ENCODE measurements at regions not wholly inside any gene's neighbourhood (a gene's known extent, or its start where the extent isn't known, plus 50 kb on each side); places are given as distances from the start of the nearest gene placed in this dataset.

DNA sequence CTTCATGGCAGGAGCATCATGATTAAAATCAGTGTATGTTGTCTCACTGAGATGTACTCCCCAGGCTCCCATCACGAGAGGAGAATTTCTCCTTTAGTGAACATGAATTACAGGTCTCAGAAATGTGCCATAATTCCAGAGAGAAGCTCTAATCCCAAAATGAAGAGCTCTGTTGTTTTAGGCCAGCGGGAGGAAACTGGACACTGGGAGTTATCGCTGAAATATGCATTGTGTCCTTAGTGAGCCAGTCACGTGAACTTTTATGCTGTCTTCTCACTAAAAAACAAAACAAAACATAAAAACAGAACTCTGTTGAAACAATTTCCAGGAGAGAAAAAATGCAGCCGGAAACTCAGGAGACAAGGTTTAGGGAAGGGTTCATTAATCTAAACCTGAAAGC, 315.7 kb upstream of the NT5E start:
- no peak for DNase-seq
- Histone ChIP-seq H3K79me1 (replicated peaks; ENCODE audit: low read length, poor library complexity, severe bottlenecking) (no peaks in the 10 kb centered on the region), H3K14ac (ENCODE audit: low read length in 2 of 2) (no peak overlapping the region), H2AFZ (ENCODE audit: low read depth, low read length) (no peak overlapping the region), H3K4me2 (ENCODE audit: low read length, poor library complexity, severe bottlenecking) (no peak overlapping the region), H4K91ac (ENCODE audit: low read length) (no peak overlapping the region), H3K27me3 (ENCODE audit: control insufficient read depth in 1 of 2, insufficient read depth in 1 of 2, low read length in 2 of 2) (peaks cover 0 to 6% of the 10 kb centered on the region in 2 experiments), H3K23ac (ENCODE audit: low read length in 2 of 2) (no peak overlapping the region), H3K4me3 (ENCODE audit: insufficient read depth in 1 of 2, low read depth in 1 of 2, low read length in 2 of 2) (no peak overlapping the region), H3K18ac (ENCODE audit: low read depth in 1 of 2, low read length in 2 of 2) (no peak overlapping the region), H3K9ac (ENCODE audit: low read length) (no peak overlapping the region), H2BK15ac (ENCODE audit: low read depth, poor library complexity, severe bottlenecking) (no peak overlapping the region), H3K36me3 (ENCODE audit: control insufficient read depth in 1 of 2, insufficient read depth in 2 of 2, low read depth in 1 of 2, low read length in 2 of 2) (no peaks in the 10 kb centered on the region), H3K4ac (ENCODE audit: low read depth in 1 of 2, low read length in 2 of 2) (no peak overlapping the region), H2BK12ac (ENCODE audit: low read length in 2 of 2) (no peak overlapping the region), H3K9me3 (ENCODE audit: control insufficient read depth, low read length) (no peaks in the 10 kb centered on the region), H2BK120ac (ENCODE audit: low read depth, low read length) (no peak overlapping the region), H2AK5ac (ENCODE audit: low read length, severe bottlenecking) (no peak overlapping the region), H3K4me1 (ENCODE audit: control insufficient read depth, insufficient read depth, low read depth, low read length) (no peaks in the 10 kb centered on the region), H2BK5ac (ENCODE audit: low read depth, low read length, poor library complexity, severe bottlenecking) (no peak overlapping the region), H4K8ac (ENCODE audit: low read length) (no peak overlapping the region), H3K27ac (ENCODE audit: low read length, poor library complexity, severe bottlenecking) (no peak overlapping the region)
- 100% methylated on average over 3 of the region's 5 CpGs for WGBS

DNA sequence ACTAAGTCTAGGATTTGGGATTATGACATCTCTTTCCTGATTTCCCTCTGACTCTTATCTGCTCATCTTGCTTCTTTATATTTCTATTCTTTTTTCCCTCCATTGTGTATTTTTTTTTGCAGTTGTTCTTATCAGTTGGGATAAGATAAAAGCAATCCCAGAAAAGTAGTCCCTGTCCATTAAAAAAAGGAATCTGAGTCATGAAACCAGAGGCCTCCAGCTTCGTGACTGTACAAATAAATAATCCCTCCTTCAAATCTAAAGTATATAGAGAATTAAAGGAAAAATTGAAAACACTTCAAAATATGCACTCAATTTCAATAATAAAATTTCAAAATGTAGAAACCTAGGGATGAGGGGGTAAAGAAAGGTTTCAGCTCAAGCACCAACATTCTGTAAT, 317.8 kb upstream of the NT5E start:
- H3K27me3 ChIP-seq (ENCODE audit: control insufficient read depth in 1 of 2, insufficient read depth in 1 of 2, low read length in 2 of 2) = no peaks in the 10 kb centered on the region

DNA sequence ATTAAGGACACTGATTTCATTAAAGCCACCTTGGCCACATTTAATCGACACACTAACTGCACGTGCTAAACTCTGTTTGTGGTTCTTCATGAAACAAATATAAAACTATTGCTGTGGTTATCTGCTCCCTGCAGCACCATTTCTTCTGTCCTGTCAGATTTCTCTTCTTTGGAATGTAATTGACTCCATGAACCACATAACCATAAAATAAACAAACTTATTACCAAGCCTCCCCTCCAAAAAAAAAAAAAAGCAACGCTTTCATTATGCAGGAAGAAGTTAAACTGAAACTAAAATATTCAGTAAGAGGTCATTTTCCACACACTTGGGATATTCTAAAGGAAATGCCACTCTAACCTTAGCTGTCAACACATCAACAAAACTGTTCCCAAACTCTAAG, 319.1 kb upstream of the NT5E start:
- Histone ChIP-seq H3K14ac (ENCODE audit: low read length in 2 of 2) (no peak overlapping the region), H3K4me3 (ENCODE audit: insufficient read depth in 1 of 2, low read depth in 1 of 2, low read length in 2 of 2) (no peak overlapping the region), H4K8ac (ENCODE audit: low read length) (no peak overlapping the region), H3K18ac (ENCODE audit: low read depth in 1 of 2, low read length in 2 of 2) (no peak overlapping the region), H2BK15ac (ENCODE audit: low read depth, poor library complexity, severe bottlenecking) (no peak overlapping the region), H2BK120ac (ENCODE audit: low read depth, low read length) (no peak overlapping the region), H3K4me1 (ENCODE audit: control insufficient read depth, insufficient read depth, low read depth, low read length) (no peaks in the 10 kb centered on the region), H2AK5ac (ENCODE audit: low read length, severe bottlenecking) (no peak overlapping the region), H3K79me1 (replicated peaks; ENCODE audit: low read length, poor library complexity, severe bottlenecking) (no peaks in the 10 kb centered on the region), H2AFZ (ENCODE audit: low read depth, low read length) (no peak overlapping the region), H3K27ac (ENCODE audit: low read length, poor library complexity, severe bottlenecking) (no peak overlapping the region), H2BK5ac (ENCODE audit: low read depth, low read length, poor library complexity, severe bottlenecking) (no peak overlapping the region), H2BK12ac (ENCODE audit: low read length in 2 of 2) (no peak overlapping the region), H3K9me3 (ENCODE audit: control insufficient read depth, low read length) (no peaks in the 10 kb centered on the region), H3K4ac (ENCODE audit: low read depth in 1 of 2, low read length in 2 of 2) (no peak overlapping the region), H3K23ac (ENCODE audit: low read length in 2 of 2) (no peak overlapping the region), H3K27me3 (ENCODE audit: control insufficient read depth in 1 of 2, insufficient read depth in 1 of 2, low read length in 2 of 2) (no peaks in the 10 kb centered on the region), H3K9ac (ENCODE audit: low read length) (no peak overlapping the region), H4K91ac (ENCODE audit: low read length) (no peak overlapping the region), H3K36me3 (ENCODE audit: control insufficient read depth in 1 of 2, insufficient read depth in 2 of 2, low read depth in 1 of 2, low read length in 2 of 2) (no peaks in the 10 kb centered on the region), H3K4me2 (ENCODE audit: low read length, poor library complexity, severe bottlenecking) (no peak overlapping the region)
- WGBS = 66% methylated on average over 3 of the region's 3 CpGs
- peak; percentile 30 for DNase-seq

More for the DNA sequence above, 317.8 kb upstream of the NT5E start:
- Histone ChIP-seq H3K4me1 (ENCODE audit: control insufficient read depth, insufficient read depth, low read depth, low read length) (no peaks in the 10 kb centered on the region), H3K36me3 (ENCODE audit: control insufficient read depth in 1 of 2, insufficient read depth in 2 of 2, low read depth in 1 of 2, low read length in 2 of 2) (no peaks in the 10 kb centered on the region), H3K4me3 (ENCODE audit: insufficient read depth in 1 of 2, low read depth in 1 of 2, low read length in 2 of 2) (no peak overlapping the region), H3K27ac (ENCODE audit: low read length, poor library complexity, severe bottlenecking) (no peak overlapping the region), H2AFZ (ENCODE audit: low read depth, low read length) (no peak overlapping the region), H3K4me2 (ENCODE audit: low read length, poor library complexity, severe bottlenecking) (no peak overlapping the region), H3K79me1 (replicated peaks; ENCODE audit: low read length, poor library complexity, severe bottlenecking) (no peaks in the 10 kb centered on the region), H3K9me3 (ENCODE audit: control insufficient read depth, low read length) (no peaks in the 10 kb centered on the region), H2BK15ac (ENCODE audit: low read depth, poor library complexity, severe bottlenecking) (no peak overlapping the region), H2BK120ac (ENCODE audit: low read depth, low read length) (no peak overlapping the region), H4K91ac (ENCODE audit: low read length) (no peak overlapping the region), H3K18ac (ENCODE audit: low read depth in 1 of 2, low read length in 2 of 2) (no peak overlapping the region), H2AK5ac (ENCODE audit: low read length, severe bottlenecking) (no peak overlapping the region), H4K8ac (ENCODE audit: low read length) (no peak overlapping the region), H3K4ac (ENCODE audit: low read depth in 1 of 2, low read length in 2 of 2) (no peak overlapping the region), H3K23ac (ENCODE audit: low read length in 2 of 2) (no peak overlapping the region), H2BK12ac (ENCODE audit: low read length in 2 of 2) (no peak overlapping the region), H3K14ac (ENCODE audit: low read length in 2 of 2) (no peak overlapping the region), H2BK5ac (ENCODE audit: low read depth, low read length, poor library complexity, severe bottlenecking) (no peak overlapping the region), H3K9ac (ENCODE audit: low read length) (no peak overlapping the region)
- no CpG with 5 or more reads among the region's 1 CpG for WGBS
- DNase-seq = no peak

DNA sequence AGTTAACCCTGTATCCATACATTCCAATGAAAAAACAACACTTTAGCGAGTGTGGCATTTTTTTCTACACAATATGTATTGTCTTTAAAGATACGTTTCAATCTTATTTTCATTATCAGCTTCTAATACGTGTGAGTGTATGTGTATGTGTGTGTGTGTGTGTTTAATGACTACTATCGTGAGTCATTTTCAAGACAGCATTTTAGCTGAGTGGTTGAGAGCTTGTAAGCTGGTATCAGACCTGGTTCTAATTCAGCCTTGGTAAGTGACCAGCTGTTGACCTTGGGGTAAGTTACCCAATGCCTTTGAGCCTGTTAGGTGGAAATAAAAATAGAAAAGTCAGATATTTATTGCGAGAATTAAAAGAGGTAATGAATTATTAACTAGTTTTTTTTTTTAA, 320.0 kb upstream of the NT5E start:
- H2AK5ac ChIP-seq (ENCODE audit: low read length, severe bottlenecking) = no peak overlapping the region
- no peaks in the 10 kb centered on the region for H3K79me1 ChIP-seq (replicated peaks; ENCODE audit: low read length, poor library complexity, severe bottlenecking)
- H2BK5ac ChIP-seq (ENCODE audit: low read depth, low read length, poor library complexity, severe bottlenecking) = no peak overlapping the region
- H3K36me3 ChIP-seq (ENCODE audit: control insufficient read depth in 1 of 2, insufficient read depth in 2 of 2, low read depth in 1 of 2, low read length in 2 of 2) = no peaks in the 10 kb centered on the region
- DNase-seq = no peak
- no peak overlapping the region for H2AFZ ChIP-seq (ENCODE audit: low read depth, low read length)
- no peak overlapping the region for H3K9ac ChIP-seq (ENCODE audit: low read length)
- H3K27ac ChIP-seq (ENCODE audit: low read length, poor library complexity, severe bottlenecking) = no peak overlapping the region
- H3K4me3 ChIP-seq (ENCODE audit: insufficient read depth in 1 of 2, low read depth in 1 of 2, low read length in 2 of 2) = no peak overlapping the region
- no peak overlapping the region for H3K4me2 ChIP-seq (ENCODE audit: low read length, poor library complexity, severe bottlenecking)
- no peak overlapping the region for H3K14ac ChIP-seq (ENCODE audit: low read length in 2 of 2)
- H3K9me3 ChIP-seq (ENCODE audit: control insufficient read depth, low read length) = no peaks in the 10 kb centered on the region
- H2BK12ac ChIP-seq (ENCODE audit: low read length in 2 of 2) = no peak overlapping the region
- H3K27me3 ChIP-seq (ENCODE audit: control insufficient read depth in 1 of 2, insufficient read depth in 1 of 2, low read length in 2 of 2) = no peaks in the 10 kb centered on the region
- no peak overlapping the region for H4K8ac ChIP-seq (ENCODE audit: low read length)
- H3K4ac ChIP-seq (ENCODE audit: low read depth in 1 of 2, low read length in 2 of 2) = no peak overlapping the region
- no peak overlapping the region for H3K23ac ChIP-seq (ENCODE audit: low read length in 2 of 2)
- H2BK15ac ChIP-seq (ENCODE audit: low read depth, poor library complexity, severe bottlenecking) = no peak overlapping the region
- no peaks in the 10 kb centered on the region for H3K4me1 ChIP-seq (ENCODE audit: control insufficient read depth, insufficient read depth, low read depth, low read length)
- 75% methylated on average over 3 of the region's 5 CpGs for whole genome bisulfite sequencing
- H2BK120ac ChIP-seq (ENCODE audit: low read depth, low read length) = no peak overlapping the region
- no peak overlapping the region for H3K18ac ChIP-seq (ENCODE audit: low read depth in 1 of 2, low read length in 2 of 2)
- no peak overlapping the region for H4K91ac ChIP-seq (ENCODE audit: low read length)

Measured in mesenchymal stem cell (in vitro differentiated cells and primary cell).